Stimulated activated CD4-positive, alpha-beta T cell treated with anti-CD3 and anti-CD28 coated beads, TNF-alpha, amount 100 ng/mL, for 4 hours (primary cell): ENCODE measurements at regions not wholly inside any gene's neighbourhood (a gene's known extent, or its start where the extent isn't known, plus 50 kb on each side); places are given as distances from the start of the nearest gene placed in this dataset.

Experiments used
- DNase-seq, 3 experiments: peaks; one replicate each; pipeline ENCODE4 v3.0.0-alpha.2; 2020; ENCODE audit warnings: low read depth in 3 of 3

- no peak for DNase-seq
These were observed 111.9 kb upstream of the TOP3B start for GRCh38 chr22:22094514-22094913.

GRCh38 chr22:22093743-22094142 lies 111.2 kb upstream of the TOP3B start:
- DNase-seq, result no peak

GRCh38 chr22:22092974-22093373 lies 110.4 kb upstream of the TOP3B start:
- DNase-seq, result no peak

GRCh38 chr22:22092101-22092500 lies 109.5 kb upstream of the TOP3B start:
- no peak for DNase-seq

GRCh38 chr22:22091400-22091878 lies 108.9 kb upstream of the TOP3B start:
- no peak for DNase-seq

- DNase-seq, result no peak
These were observed 108.2 kb upstream of the TOP3B start for GRCh38 chr22:22090650-22091399.

- DNase-seq, result no peak
These were observed 107.1 kb upstream of the TOP3B start for GRCh38 chr22:22089459-22090308.

GRCh38 chr22:22088658-22089458 lies 106.3 kb upstream of the TOP3B start:
- DNase-seq, result no peak

- DNase-seq, result no peak
These were observed 105.5 kb upstream of the TOP3B start for GRCh38 chr22:22087854-22088657.

GRCh38 chr22:22086501-22087158 lies 104.0 kb upstream of the TOP3B start:
- no peak for DNase-seq

GRCh38 chr22:22085702-22086500 lies 103.3 kb upstream of the TOP3B start:
- no peak for DNase-seq

- DNase-seq, result no peak
These were observed 101.6 kb upstream of the TOP3B start for GRCh38 chr22:22084089-22084711.

- DNase-seq, result no peak
These were observed 100.4 kb upstream of the TOP3B start for GRCh38 chr22:22082960-22083359.

- no peak for DNase-seq
These were observed 99.7 kb upstream of the TOP3B start for GRCh38 chr22:22082229-22082835.

- DNase-seq, result no peak
These were observed 97.7 kb upstream of the TOP3B start for GRCh38 chr22:22080270-22080669.

- no peak for DNase-seq
These were observed 97.0 kb upstream of the TOP3B start for GRCh38 chr22:22079404-22080148.

- DNase-seq, result no peak
These were observed 95.7 kb upstream of the TOP3B start for GRCh38 chr22:22078329-22078728.
